Stimulated activated naive CD8-positive, alpha-beta T cell treated with anti-CD3 and anti-CD28 coated beads, Interleukin-15, amount 100 ng/mL, for 72 hours (primary cell): ENCODE measurements at regions not wholly inside any gene's neighbourhood (a gene's known extent, or its start where the extent isn't known, plus 50 kb on each side); places are given as distances from the start of the nearest gene placed in this dataset.

Experiments used
- ATAC-seq: fragments of 150-1000 bp; cut with Tn5 transposase; 2 replicates; pipeline ENCODE4 v1.10.0; 2021; ENCODE audit warnings: mild to moderate bottlenecking, moderate library complexity
- DNase-seq, 2 donors: peaks; one replicate each; pipeline ENCODE4 v3.0.0; 2021 to 2022
- H3K27ac Mint-ChIP-seq, 2 donors: one replicate each; pipeline ENCODE4 v1.8.0; 2022; ENCODE audit warnings: mild to moderate bottlenecking in 2 of 2, mixed read lengths in 2 of 2, moderate library complexity in 2 of 2
- H3K27me3 Mint-ChIP-seq: one replicate; pipeline ENCODE4 v1.8.0; 2022; ENCODE audit warnings: mixed read lengths
- H3K4me1 Mint-ChIP-seq: one replicate; pipeline ENCODE4 v1.8.0; 2022; ENCODE audit warnings: mild to moderate bottlenecking, mixed read lengths
- H3K4me3 Mint-ChIP-seq, 2 donors: one replicate each; pipeline ENCODE4 v1.8.0; 2022; ENCODE audit warnings: mild to moderate bottlenecking in 2 of 2, mixed read lengths in 2 of 2, moderate library complexity in 1 of 2
- H3K9me3 Mint-ChIP-seq, 2 donors: one replicate each; pipeline ENCODE4 v1.8.0; 2022; ENCODE audit warnings: mixed read lengths in 2 of 2

DNA sequence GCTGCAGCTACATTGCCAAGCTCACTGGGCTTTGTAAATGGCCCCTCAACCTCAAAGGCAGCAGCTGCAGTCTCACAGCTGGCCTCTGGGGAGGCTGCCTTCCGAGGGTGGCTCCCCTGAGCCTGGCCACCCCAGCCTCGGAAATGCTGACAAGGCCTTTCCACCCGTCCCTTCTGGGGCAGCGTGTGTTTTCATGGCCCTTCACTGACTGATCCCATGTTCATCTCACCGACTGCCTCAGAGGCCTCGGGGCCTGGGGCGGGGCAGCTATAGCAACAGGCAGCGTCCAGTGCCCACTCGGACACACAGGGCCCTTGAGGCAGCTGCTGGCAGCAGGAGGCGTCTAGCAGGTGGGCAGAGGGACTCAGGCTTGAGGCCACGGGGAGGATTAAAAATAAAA is 149.7 kb downstream of the GLI2 start:
- Mint-ChIP-seq H3K4me3 (no peak overlapping the region), H3K9me3 (no peaks in the 10 kb centered on the region), H3K27ac (no peak overlapping the region), H3K4me1 (no peaks in the 10 kb centered on the region), H3K27me3 (peaks cover 13% of the 10 kb centered on the region)
- ATAC-seq (no peak), DNase-seq (no peak)

GRCh38 chr2:120885749-120886148 is 150.1 kb downstream of the GLI2 start:
- Mint-ChIP-seq H3K4me1 (no peaks in the 10 kb centered on the region), H3K4me3 (no peak overlapping the region), H3K27me3 (peaks cover 9% of the 10 kb centered on the region), H3K9me3 (no peaks in the 10 kb centered on the region), H3K27ac (peak overlapping the region in 1 of 2 donors; percentile 84)
- DNase-seq (no peak), ATAC-seq (no peak)

DNA sequence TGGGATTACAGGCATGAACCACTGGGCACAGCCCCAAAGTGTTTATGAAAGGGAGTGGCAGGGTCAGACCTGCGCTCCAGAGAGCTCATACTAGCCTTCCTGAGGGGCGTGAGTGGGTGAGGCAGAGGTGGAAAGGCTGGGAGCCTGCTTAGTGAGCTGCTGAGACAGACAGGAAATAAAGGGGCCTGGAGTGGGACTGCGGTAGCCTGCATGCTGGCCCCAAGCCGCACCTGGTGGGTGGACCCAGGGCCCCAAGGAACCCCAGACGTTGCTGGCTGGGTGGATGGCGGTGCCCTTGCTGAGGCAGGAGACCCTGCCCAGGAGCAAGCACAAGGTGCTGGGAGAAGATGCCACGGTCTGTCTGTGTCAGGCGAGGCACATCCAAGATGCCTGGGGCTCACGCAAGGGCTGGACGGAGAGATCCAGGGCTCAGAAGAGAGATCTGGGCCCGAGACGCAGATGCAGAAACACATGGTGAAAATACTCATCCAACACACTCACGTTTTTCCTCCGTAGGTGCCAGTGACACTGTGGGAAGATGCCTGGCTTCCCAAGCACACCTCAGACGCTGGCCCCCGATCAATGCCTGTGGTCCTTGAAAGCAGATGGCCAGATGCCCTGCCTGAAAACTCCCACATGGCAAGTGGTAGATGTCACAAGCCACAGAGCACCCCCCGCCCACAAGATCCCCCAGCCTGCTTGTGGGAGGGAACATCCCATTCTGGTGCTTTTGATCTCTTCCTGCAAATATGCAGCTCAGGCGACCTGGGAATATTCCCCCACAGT is 151.1 kb downstream of the GLI2 start:
- H3K4me3 Mint-ChIP-seq = no peak overlapping the region
- no peaks in the 10 kb centered on the region for H3K4me1 Mint-ChIP-seq
- H3K27me3 Mint-ChIP-seq = peaks cover 8% of the 10 kb centered on the region
- no peak for ATAC-seq
- no peaks in the 10 kb centered on the region for H3K9me3 Mint-ChIP-seq
- DNase-seq = no peak
- H3K27ac Mint-ChIP-seq = no peak overlapping the region

DNA sequence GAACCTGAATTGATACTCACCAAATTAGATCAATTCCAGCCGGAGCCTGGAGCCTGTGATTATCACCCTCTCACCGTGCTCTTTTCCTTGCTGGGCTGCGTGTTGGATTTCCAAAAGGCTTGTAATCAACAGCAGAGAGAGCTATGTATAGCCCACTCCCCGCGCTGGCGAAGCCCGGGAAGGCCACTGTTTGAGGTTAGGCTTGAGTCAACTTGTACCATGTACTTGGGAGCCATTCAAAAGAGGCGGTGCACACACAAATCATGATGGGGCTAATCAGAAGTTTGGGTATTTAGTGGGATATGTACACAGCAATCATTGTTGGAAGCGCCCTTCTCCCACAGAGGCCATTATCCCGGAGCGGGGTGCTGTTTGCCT is 151.6 kb downstream of the GLI2 start:
- no peak for ATAC-seq
- Mint-ChIP-seq H3K4me3 (no peak overlapping the region), H3K27me3 (peaks cover 8% of the 10 kb centered on the region), H3K4me1 (no peaks in the 10 kb centered on the region), H3K27ac (no peak overlapping the region), H3K9me3 (no peaks in the 10 kb centered on the region)
- no peak for DNase-seq

GRCh38 chr2:120887741-120888231 is 152.1 kb downstream of the GLI2 start:
- H3K4me1 Mint-ChIP-seq = no peaks in the 10 kb centered on the region
- no peak for ATAC-seq
- peaks cover 8% of the 10 kb centered on the region for H3K27me3 Mint-ChIP-seq
- H3K9me3 Mint-ChIP-seq = no peaks in the 10 kb centered on the region
- no peak overlapping the region for H3K27ac Mint-ChIP-seq
- no peak overlapping the region for H3K4me3 Mint-ChIP-seq
- no peak for DNase-seq

DNA sequence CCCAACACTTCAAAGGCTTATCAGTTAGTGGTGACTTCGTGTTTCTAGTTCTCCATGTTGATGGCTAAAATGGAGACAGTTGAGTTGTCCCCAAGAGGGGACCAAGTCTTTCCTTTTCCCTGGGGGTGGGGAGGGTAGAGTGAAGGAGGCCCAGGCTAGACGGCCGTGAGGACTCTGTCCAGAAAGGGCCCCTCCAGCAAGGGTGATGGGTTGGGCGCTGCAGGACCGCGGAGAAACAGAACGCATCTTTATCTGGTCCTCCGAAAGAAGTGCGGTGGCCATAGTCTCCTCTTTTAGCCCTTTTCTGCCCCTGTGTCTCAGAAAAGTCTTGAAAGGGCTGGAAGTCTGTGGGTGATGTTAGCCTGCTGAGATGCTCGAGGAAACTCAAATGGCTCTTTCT is 153.2 kb downstream of the GLI2 start:
- DNase-seq = no peak
- Mint-ChIP-seq H3K27me3 (peaks cover 8% of the 10 kb centered on the region), H3K4me1 (no peaks in the 10 kb centered on the region), H3K4me3 (no peak overlapping the region), H3K27ac (no peak overlapping the region), H3K9me3 (no peaks in the 10 kb centered on the region)
- ATAC-seq = no peak

GRCh38 chr2:120889936-120890335 is 154.3 kb downstream of the GLI2 start:
- Mint-ChIP-seq H3K27ac (no peak overlapping the region), H3K27me3 (peaks cover 4% of the 10 kb centered on the region), H3K4me1 (no peaks in the 10 kb centered on the region), H3K4me3 (no peak overlapping the region), H3K9me3 (no peaks in the 10 kb centered on the region)
- ATAC-seq (no peak), DNase-seq (no peak)

- Mint-ChIP-seq H3K27me3 (no peaks in the 10 kb centered on the region), H3K4me1 (no peaks in the 10 kb centered on the region), H3K4me3 (no peak overlapping the region), H3K27ac (peak overlapping the region in 1 of 2 donors; percentile 49), H3K9me3 (no peaks in the 10 kb centered on the region)
- DNase-seq (no peak), ATAC-seq (no peak)
These were observed 155.1 kb downstream of the GLI2 start for GRCh38 chr2:120890566-120891360.

DNA sequence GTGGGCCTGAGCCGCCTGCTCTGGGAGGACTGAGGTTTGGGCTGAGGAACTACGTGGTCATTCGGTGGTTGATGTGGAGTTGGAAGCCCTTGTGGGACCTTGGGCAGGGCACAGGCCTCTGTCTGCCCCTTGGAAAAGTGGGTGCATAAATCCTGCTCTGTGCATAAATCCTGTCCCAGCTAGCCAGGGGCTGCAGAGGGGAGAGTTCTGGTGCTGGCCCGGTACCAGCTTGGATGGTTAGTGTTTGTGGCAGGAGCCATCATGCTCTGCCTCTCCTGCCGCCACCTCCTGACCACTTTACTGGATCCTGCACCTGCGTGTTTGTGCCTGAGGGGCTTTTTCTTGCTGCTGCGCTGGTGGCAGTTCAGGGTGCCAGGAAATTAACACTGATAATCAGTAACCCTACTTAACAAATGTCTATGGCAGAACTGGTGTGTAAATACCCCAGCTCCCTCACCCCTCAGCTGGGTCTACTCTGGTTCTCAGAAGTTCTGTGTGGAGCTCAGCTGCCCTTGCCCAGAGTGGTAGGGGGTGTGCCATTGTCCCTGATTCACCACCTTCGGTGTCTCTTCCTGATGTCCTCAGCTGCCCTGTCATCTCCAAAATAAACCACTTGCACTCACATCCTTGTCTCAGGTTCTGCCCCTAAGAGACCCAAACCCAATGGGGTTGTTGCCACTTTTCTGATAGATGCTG is 156.8 kb downstream of the GLI2 start:
- Mint-ChIP-seq H3K4me1 (no peaks in the 10 kb centered on the region), H3K27ac (no peak overlapping the region), H3K27me3 (no peaks in the 10 kb centered on the region), H3K9me3 (no peaks in the 10 kb centered on the region), H3K4me3 (no peak overlapping the region)
- DNase-seq = no peak
- ATAC-seq = no peak

DNA sequence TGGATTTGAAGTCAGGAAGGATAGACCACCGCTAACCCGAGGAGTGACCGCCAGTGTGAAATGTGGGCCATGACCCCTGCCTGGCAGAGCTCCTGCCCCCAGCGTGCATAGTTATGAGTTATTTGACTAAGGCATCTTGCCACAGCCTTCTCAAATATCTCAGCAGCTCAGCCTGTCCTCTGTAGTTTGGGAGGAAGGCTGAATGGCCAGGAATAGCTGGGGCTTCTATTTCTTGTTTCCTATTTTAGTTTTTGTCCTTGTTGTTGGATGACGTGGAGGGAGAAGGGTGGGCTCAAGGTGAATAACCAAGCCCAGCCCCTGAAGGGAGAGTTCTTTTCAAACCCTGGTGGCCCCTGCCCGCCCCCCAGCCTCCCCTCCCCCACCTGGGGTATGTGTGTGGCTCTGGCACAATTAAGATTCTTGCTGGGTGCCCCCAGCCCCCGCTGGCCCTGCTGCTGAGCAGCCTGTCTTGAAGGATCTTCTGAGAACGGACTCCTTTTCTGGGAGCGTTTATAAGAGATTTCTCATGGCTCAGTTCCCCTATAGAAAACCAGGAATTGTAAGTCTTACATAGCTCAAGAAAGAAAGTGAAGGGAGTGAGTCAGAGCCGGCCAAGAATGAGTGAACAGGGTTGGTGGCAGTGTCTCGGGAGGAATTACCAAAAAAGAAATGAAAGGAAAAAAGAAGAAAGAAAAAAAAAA is 157.4 kb downstream of the GLI2 start:
- H3K4me1 Mint-ChIP-seq = no peaks in the 10 kb centered on the region
- no peak overlapping the region for H3K27ac Mint-ChIP-seq
- no peaks in the 10 kb centered on the region for H3K9me3 Mint-ChIP-seq
- H3K4me3 Mint-ChIP-seq = no peak overlapping the region
- ATAC-seq = no peak
- H3K27me3 Mint-ChIP-seq = no peaks in the 10 kb centered on the region
- DNase-seq = no peak

DNA sequence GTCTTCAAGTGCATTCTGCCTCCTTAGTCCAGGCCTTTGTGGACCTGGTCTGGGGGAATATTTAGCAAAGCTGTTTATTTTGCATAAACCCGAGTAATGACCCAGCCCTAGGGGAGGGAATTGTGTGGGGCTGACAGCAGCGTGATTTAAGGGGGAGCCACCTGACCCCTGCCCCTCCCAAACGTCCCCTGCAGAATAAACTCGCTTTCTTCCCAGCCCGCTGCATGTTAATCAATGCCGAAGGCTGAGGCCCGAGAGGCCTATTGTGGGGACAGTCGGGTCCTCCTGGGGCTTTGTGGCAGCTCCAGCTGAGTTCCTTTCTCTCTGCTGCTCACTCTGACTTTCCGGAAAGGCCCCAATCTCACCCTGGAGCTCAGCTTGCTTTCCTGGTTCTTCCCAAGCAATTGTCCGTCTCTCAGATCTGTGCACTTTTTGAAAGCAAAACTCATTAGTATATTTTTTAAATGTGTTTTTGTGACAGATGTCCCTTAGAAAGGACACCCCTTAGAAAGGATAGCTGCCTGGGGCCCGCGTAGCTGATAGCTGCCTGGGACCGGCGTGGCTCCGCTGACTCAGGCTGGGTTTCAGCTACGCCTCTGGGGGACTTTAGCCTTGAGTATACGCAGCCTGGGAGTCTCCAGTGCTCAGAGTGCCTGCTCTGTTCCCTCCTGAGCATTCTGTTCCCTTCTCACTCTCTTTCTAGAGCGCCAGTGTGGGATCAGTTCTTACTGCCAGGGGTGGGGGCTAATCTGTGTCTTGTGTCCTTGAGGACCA is 158.3 kb downstream of the GLI2 start:
- no peak overlapping the region for H3K4me3 Mint-ChIP-seq
- H3K27me3 Mint-ChIP-seq = no peaks in the 10 kb centered on the region
- no peak overlapping the region for H3K27ac Mint-ChIP-seq
- ATAC-seq = no peak
- no peaks in the 10 kb centered on the region for H3K4me1 Mint-ChIP-seq
- no peak for DNase-seq
- no peaks in the 10 kb centered on the region for H3K9me3 Mint-ChIP-seq

DNA sequence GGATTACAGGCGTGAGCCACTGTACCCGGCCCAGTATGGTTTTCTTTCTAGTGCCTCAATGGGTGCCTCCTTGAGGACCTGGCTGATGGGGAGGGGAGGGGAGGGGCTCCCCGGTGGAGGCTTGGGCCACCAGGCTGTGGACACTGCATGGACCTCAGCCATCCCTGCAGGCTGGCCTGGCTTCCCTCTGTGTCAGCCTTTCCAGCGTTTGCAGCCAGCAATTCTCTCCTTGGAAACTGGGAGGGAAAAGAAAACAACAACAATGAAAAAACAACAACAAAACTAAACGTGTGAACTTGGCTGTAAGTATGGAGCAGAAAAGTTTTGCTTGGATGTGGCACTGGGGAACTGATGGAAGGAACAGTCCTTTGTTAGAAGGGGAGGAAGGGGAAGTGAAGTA is 159.3 kb downstream of the GLI2 start:
- no peak overlapping the region for H3K4me3 Mint-ChIP-seq
- no peaks in the 10 kb centered on the region for H3K9me3 Mint-ChIP-seq

DNA sequence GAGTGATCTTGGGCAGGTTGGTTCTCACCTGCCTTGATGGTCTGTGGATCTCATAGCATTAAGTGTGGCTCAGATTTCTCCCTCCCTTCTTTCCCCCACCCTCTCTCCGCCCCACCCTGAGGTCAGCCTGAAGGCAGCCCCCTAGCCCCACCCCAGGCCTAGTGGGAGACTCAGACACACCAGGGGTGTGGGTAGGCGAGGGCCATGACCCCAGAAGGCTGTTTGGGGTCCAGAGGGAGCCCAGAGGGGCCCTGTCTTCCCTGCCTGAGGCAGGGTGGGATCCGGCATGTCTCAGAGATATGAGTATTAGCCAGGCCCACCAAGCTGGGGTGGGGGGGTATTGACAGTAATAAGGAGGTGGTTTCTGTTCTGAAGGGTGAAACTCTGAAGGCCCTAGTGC is 160.5 kb downstream of the GLI2 start:
- Mint-ChIP-seq H3K4me1 (no peaks in the 10 kb centered on the region), H3K4me3 (no peak overlapping the region), H3K27me3 (no peaks in the 10 kb centered on the region), H3K9me3 (no peaks in the 10 kb centered on the region), H3K27ac (no peak overlapping the region)
- ATAC-seq = peak; percentile 31
- no peak for DNase-seq

More for the DNA sequence above, 159.3 kb downstream of the GLI2 start:
- no peaks in the 10 kb centered on the region for H3K27me3 Mint-ChIP-seq
- DNase-seq (no peak), ATAC-seq (no peak)
- H3K4me1 Mint-ChIP-seq = no peaks in the 10 kb centered on the region
- no peak overlapping the region for H3K27ac Mint-ChIP-seq

GRCh38 chr2:120896901-120897300 is 161.2 kb downstream of the GLI2 start:
- Mint-ChIP-seq H3K4me3 (no peak overlapping the region), H3K4me1 (no peaks in the 10 kb centered on the region), H3K27me3 (no peaks in the 10 kb centered on the region), H3K27ac (peak overlapping the region in 1 of 2 donors; percentile 43), H3K9me3 (no peaks in the 10 kb centered on the region)
- ATAC-seq = no peak
- no peak for DNase-seq

DNA sequence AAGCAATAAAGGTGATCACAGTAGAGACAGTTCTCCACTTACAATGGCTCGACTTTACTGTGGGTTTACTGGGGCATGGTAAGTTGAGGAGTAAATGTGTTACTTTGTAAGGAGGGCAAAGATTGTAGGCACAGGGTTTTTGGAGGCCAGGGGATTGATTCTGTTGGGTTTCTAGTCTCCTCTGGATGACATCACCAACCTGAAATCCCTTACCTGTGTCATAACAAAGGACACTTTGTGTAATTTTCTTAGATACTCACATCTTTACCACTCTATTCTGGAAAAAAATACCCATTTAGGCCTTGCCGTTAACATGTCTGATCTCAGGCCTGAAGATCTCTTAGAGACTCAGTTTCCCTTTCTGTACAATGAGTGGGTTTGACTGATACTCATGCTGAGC is 161.7 kb downstream of the GLI2 start:
- no peak overlapping the region for H3K27ac Mint-ChIP-seq
- no peaks in the 10 kb centered on the region for H3K27me3 Mint-ChIP-seq
- DNase-seq = no peak
- no peaks in the 10 kb centered on the region for H3K9me3 Mint-ChIP-seq
- no peak overlapping the region for H3K4me3 Mint-ChIP-seq
- no peaks in the 10 kb centered on the region for H3K4me1 Mint-ChIP-seq
- no peak for ATAC-seq
